ENCODE measurements at regions not wholly inside any gene's neighbourhood (a gene's known extent, or its start where the extent isn't known, plus 50 kb on each side); places are given as distances from the start of the nearest gene placed in this dataset.

DNA sequence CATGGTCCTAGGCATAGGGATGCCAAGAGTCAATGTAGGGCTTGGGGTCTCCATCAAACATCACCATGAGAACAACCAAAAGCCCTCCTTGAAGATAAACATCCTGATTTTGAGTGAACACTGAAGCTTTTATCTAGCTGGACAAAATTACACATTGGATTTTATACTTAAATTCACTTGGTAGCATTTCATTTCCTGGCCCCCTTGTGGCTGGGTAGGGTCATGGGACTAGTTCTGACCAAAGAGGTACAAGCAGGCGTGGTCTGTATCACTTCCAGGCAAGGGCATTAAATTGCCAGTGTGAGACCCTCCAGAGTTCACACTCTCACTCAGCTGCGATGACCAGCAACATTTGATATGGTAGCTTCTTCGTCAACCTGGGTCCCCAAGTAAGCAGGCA lies 320.3 kb downstream of the ACTL7B start:
- no peaks in the 10 kb centered on the region for H3K36me3 ChIP-seq
- H3K9me3 ChIP-seq, result no peaks in the 10 kb centered on the region
- no peak for DNase-seq
- TF ChIP-seq, protein P1, sequence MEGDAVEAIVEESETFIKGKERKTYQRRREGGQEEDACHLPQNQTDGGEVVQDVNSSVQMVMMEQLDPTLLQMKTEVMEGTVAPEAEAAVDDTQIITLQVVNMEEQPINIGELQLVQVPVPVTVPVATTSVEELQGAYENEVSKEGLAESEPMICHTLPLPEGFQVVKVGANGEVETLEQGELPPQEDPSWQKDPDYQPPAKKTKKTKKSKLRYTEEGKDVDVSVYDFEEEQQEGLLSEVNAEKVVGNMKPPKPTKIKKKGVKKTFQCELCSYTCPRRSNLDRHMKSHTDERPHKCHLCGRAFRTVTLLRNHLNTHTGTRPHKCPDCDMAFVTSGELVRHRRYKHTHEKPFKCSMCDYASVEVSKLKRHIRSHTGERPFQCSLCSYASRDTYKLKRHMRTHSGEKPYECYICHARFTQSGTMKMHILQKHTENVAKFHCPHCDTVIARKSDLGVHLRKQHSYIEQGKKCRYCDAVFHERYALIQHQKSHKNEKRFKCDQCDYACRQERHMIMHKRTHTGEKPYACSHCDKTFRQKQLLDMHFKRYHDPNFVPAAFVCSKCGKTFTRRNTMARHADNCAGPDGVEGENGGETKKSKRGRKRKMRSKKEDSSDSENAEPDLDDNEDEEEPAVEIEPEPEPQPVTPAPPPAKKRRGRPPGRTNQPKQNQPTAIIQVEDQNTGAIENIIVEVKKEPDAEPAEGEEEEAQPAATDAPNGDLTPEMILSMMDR (IDR thresholded peaks at IDR 0.05), result peak in 4 of 6 experiments; percentile 17 to 36 (median 26)
- no peak for TF ChIP-seq POLR2A (IDR thresholded peaks at IDR 0.05)
- H3K27ac ChIP-seq, result no peak overlapping the region
- intact Hi-C loops (cut with DNase I), result no loop called here
- whole genome bisulfite sequencing, 2 donors, result 50 to 86% methylated on average over 1 to 3 of the region's 3 CpGs
- no peaks in the 10 kb centered on the region for H3K4me1 ChIP-seq
- no peak overlapping the region for H3K4me3 ChIP-seq
- H3K27me3 ChIP-seq, result no peaks in the 10 kb centered on the region

DNA sequence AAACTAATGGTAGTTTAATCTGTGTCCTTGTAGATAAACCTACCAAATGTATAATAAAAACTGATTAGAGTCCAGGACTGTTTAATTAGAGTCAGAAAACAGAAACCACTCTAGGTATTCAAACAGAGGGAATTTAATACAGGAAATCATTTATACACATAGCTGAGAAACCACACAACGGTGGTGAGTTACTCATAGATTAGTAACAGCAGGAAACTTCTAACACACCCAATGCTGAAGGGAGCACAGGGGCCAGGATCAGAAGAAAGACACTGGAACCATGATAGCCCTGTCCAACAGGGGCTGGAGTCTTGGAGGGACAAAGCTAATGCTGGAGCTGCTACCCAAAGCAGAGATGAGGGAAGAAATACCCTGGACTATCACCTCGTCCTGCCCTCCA lies 321.0 kb downstream of the ACTL7B start:
- Histone ChIP-seq H3K4me1 (no peaks in the 10 kb centered on the region), H3K27me3 (no peaks in the 10 kb centered on the region), H3K36me3 (no peaks in the 10 kb centered on the region), H3K9me3 (no peaks in the 10 kb centered on the region), H3K4me3 (no peak overlapping the region), H3K27ac (peak overlapping the region in 1 of 4 donors; percentile 1)
- WGBS, 2 donors, result 43 to 44% methylated on average over 2 of the region's 2 CpGs
- DNase-seq, result no peak
- TF ChIP-seq POLR2A (IDR thresholded peaks at IDR 0.05), result no peak
- TF ChIP-seq, protein P1 (IDR thresholded peaks at IDR 0.05), result no peak
- intact Hi-C loops (cut with DNase I), result no loop called here

DNA sequence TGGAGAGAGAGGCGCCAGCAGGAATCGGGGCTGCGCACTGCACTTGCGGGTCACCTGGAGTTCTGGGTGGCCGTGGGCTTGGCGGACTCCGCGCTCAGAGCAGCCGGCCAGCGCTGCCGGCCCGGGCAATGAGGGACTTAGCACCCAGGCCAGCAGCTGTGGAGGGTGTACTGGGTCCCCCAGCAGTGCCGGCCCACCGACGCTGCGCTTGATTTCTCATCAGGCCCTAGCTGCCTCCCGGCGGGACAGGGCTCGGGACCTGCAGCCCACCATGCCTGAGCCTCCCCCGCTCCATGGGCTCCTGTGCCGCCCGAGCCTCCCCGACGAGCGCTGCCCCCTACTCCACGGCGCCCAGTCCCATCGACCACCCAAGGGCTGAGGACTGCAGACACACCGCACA lies 325.6 kb downstream of the ACTL7B start:
- Histone ChIP-seq H3K27ac (no peak overlapping the region), H3K9me3 (no peaks in the 10 kb centered on the region), H3K4me1 (no peaks in the 10 kb centered on the region), H3K4me3 (no peak overlapping the region), H3K36me3 (no peaks in the 10 kb centered on the region), H3K27me3 (no peaks in the 10 kb centered on the region)
- DNase-seq, result no peak
- intact Hi-C loops (cut with DNase I), result no loop called here
- TF ChIP-seq, protein P1 (IDR thresholded peaks at IDR 0.05), result no peak
- no peak for TF ChIP-seq POLR2A (IDR thresholded peaks at IDR 0.05)
- 72 to 97% methylated on average over 6 to 11 of the region's 29 CpGs for WGBS, 2 donors

DNA sequence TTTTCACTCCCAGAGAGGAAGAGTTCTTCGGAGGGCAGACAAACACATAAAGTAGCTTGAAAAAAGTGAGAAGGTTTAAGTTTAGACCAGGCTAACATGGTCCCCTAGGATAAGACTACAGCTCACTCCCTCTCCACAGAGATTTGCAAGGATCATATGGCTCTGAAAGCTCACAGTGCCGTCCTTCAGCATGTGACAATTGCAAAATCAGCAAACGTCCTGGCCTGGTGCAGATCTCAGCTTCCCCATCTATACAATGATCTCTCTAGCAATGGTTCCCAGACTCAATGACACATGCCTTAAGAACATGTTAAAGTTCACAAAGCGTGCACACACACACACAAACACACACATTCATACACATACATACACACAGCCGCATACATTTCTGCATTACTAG lies 327.6 kb downstream of the ACTL7B start:
- Histone ChIP-seq H3K4me1 (no peaks in the 10 kb centered on the region), H3K27ac (no peak overlapping the region), H3K9me3 (no peaks in the 10 kb centered on the region), H3K36me3 (no peaks in the 10 kb centered on the region), H3K4me3 (no peak overlapping the region), H3K27me3 (no peaks in the 10 kb centered on the region)
- DNase-seq, result no peak
- WGBS, 2 donors, result 81 to 87% methylated on average over 5 of the region's 5 CpGs
- TF ChIP-seq POLR2A (IDR thresholded peaks at IDR 0.05), result no peak
- TF ChIP-seq, protein P1 (IDR thresholded peaks at IDR 0.05), result no peak
- intact Hi-C loops (cut with DNase I), result no loop called here

GRCh38 chr9:108526518-108526917 lies 329.3 kb downstream of the ACTL7B start:
- whole genome bisulfite sequencing, 2 donors, result 86 to 100% methylated on average over 1 of the region's 1 CpG
- H3K4me3 ChIP-seq, result no peak overlapping the region
- H3K4me1 ChIP-seq, result no peaks in the 10 kb centered on the region
- no peak for DNase-seq
- no peaks in the 10 kb centered on the region for H3K9me3 ChIP-seq
- intact Hi-C loops (cut with DNase I), result no loop called here
- no peak overlapping the region for H3K27ac ChIP-seq
- H3K27me3 ChIP-seq, result no peaks in the 10 kb centered on the region
- H3K36me3 ChIP-seq, result no peaks in the 10 kb centered on the region
- TF ChIP-seq POLR2A (IDR thresholded peaks at IDR 0.05), result no peak
- TF ChIP-seq, protein P1 (IDR thresholded peaks at IDR 0.05), result no peak
